HG03521 (cell line): ENCODE measurements at regions not wholly inside any gene's neighbourhood (a gene's known extent, or its start where the extent isn't known, plus 50 kb on each side); places are given as distances from the start of the nearest gene placed in this dataset.
A peak's percentile ranks its signal among the peaks of the same experiment; 100 is the strongest.
"Not testable (repeated sequence)": the region's sequence is repeated elsewhere in the genome, so short reads cannot be mapped to it uniquely, and the experiment has no call there.

Experiments used
- ATAC-seq: cut with Tn5 transposase; IDR thresholded peaks from one replicate; pipeline ENCODE4 v1.9.1; 2021; ENCODE audit warnings: mild to moderate bottlenecking, moderate library complexity; ENCODE audit not compliant: unreplicated experiment

DNA sequence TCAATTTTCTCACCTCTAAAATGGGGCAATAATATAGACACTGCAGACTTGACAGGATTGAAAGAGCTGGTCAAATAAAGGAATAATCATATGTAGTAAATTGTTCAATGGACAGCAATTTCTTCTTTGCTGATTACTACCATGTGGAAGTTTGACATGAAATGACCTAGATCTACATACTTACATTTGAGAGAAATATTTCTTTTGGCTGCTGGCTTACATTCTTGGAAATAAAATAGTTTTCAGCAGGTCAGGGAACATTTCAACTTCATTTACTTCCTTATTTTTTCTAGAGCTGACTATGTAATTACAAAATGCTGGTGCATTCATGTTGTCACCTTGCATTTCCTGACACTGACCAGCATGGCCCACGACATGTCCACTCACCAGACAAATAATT is 294.6 kb upstream of the MIR17HG start:
- ATAC-seq: no peak

DNA sequence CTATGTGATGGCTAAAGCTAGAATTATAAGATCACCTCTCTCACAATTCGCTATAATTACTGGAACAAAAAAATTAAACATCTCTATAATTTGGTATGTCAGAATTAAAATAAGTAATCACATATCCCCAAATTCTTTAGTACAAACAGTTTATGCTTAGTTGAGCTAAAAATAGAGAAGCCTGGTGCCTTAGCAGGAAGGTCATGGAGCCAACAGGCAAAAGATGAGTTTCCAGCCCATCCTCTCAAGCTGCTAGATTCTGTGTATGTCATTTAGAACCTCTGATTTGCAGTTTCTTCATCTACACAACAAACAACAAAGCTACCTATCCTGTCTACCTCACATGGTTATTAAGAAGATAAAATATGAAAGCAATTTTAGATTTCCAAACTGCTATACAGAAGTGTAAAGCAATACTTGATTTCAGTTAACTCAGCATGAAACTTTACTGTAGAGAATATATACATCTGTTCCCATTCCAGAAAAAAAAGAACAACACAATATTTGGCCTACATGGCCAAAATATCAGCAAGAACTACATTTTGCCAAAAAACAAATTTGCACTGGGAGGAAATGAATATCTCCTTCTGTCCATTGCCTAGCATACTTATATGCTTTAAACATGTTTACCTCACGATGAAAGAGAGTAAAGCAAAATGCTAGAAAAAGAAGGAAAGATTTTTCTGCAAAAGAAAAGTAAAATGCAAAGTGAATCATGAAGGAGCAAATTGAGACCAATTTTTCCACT is 294.0 kb upstream of the MIR17HG start:
- ATAC-seq: no peak

DNA sequence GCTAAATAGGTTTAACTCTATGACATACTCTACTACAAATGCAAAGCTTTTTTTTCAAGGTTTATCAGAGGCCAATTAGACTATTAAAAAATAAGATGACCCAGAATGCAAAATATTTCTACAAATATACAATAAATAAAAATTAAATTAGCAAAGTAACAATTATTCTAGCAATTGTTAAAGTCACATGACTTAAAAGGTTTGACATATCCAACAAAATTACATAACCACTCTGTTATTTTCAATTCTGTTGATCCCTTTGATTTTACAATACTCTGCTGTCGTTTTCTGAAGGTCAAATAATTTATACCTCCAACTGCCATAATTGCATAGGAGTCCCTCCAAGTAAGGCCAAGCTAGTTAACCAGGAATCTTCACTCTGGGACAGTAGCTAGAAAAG is 292.6 kb upstream of the MIR17HG start:
- no peak for ATAC-seq

DNA sequence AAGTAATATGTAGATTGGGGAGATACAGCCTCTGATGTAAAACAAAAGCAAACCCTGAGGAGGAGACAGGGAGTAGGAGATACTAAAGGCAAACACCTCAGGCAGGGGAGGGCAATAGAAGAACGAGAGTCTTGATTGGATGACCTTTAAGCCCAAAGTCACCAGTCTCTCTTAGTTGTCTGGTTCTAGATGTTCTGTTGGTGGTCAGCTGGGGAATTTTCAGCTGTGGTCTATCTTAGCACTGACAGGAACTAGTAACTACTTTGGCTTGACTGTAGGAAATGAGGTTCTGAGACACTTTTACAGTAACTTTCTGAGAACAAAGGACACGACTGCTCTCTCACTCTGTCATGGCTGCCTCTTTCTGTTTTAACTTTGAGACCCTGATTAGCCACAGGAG is 290.7 kb upstream of the MIR17HG start:
- peak; percentile 84 for ATAC-seq

DNA sequence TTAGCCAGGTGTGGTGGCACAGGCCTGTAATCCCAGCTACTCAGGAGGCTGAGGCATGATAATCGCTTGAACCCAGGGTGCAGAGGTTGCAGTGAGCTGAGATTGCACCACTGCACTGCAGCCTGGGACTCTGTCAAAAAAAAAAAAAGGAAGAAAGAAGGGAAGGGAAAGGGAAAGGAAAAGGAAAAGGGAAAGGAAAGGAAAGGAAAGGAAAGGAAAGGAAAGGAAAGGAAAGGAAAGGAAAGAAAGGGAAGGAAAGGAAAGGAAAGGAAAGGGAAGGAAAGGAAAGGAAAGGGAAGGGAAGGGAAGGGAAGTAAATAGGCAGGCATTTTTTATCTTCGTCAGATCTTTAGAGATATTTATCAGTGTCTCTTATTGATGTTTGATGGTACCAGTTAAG is 290.0 kb upstream of the MIR17HG start:
- ATAC-seq: not testable (repeated sequence)

DNA sequence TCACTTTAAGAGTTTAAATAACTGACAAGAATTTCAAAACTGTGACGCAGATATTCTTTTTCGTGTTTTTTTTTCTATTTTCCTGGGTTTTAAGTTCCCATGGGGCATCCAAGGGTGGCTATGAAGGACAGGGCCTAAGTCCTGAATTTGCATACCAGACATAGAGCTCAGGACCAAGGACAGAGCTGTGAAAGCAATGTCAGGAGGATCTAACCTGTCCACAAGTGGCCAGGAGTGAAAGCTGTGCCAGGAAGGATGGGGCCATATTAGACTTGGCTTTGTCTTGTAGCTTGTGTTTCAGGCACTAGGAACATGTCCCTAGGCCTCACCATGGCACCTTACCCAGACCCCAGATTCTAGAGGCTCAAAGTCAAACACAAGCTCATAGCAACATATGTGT is 289.4 kb upstream of the MIR17HG start:
- ATAC-seq: no peak

DNA sequence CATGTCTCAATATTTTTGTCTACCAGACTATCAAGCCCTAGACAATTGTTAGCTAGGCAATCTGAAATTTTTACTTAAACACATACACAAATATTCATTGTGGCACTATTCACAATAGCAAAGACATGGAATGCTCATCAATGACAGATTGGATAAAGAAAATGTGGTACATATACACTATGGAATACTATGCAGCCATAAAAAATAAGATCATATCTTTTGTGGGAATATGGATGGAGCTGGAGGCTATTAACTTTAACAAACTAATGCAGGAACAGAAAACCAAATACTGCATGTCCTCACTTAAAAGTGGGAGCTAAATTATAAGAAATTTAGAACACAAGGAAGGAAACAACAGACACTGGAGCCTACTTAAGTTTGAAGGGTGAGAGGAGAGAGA is 288.6 kb upstream of the MIR17HG start:
- ATAC-seq: no peak

DNA sequence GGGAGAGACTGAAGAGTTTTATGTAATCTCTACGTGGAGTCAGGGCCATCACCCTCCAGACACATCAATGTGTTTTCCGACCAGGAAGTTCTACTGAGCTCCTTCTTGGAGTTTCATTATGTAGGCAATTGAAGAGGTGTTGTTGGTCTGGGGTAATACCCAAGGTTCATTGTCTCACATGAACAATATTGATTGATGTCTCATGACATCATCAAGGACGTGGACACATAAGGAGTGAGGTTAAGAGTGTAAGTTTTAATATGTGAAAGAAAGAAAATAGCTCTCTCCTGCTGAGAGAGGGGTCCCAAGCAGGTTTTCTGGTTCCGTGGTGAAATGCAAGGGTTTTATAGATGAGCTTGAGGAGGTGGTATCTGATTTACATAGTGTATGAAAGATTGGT is 280.7 kb upstream of the MIR17HG start:
- no peak for ATAC-seq

DNA sequence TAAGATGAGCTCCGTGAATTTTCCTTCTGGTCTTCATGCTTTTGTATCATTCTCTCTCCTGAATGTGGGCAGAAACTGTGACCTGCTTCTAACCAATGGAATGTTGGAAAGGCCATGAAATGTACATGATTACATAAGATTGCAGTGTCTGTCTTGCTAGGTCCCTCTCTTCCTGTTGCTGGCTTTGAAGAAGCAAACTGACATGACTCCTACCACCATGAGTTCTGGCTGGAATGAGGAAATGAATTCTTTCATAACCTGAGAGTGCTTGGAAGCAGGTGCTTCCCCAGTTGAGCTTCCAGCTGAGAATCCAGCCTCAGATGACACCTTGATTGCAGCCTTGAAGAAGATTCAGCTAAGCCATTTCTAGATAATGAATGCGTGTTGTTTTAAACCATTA is 275.0 kb upstream of the MIR17HG start:
- no peak for ATAC-seq

DNA sequence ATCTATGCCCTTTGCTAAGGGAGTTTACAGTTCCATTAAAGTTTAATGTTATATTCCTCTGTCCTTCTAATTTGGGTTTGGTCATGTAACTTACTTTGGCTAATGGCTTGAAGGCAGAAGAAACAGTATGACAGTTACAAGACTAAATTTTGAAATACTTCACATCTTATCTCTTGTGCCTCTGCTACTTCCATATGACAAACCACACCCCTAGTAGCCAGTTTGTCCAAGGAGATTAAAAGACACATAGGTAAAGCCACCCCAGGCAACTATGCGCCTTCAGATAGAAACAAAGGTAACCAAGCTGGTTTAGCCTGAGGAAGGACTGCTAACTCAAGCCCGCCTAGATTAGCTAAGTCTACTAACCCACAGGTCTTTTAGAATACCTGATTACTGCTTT is 273.4 kb upstream of the MIR17HG start:
- ATAC-seq: no peak

DNA sequence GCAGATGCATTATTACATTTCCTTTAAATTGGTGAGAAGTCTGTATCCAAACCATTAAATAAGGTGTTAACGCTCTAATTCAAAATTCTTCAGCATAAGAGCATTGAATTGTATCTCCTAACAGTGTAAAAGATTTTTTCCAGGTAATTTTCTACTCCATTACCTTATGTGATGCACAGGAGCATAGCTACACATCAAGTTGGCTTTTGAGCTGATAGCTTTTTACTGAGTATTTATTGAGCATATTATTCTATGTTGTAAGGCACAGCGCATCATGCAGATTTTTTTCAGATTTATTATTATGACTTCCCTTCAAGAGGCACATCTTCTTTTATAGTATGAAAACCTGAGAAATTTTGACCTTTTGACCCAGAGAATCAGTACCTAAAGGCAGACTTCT is 270.7 kb upstream of the MIR17HG start:
- no peak for ATAC-seq

DNA sequence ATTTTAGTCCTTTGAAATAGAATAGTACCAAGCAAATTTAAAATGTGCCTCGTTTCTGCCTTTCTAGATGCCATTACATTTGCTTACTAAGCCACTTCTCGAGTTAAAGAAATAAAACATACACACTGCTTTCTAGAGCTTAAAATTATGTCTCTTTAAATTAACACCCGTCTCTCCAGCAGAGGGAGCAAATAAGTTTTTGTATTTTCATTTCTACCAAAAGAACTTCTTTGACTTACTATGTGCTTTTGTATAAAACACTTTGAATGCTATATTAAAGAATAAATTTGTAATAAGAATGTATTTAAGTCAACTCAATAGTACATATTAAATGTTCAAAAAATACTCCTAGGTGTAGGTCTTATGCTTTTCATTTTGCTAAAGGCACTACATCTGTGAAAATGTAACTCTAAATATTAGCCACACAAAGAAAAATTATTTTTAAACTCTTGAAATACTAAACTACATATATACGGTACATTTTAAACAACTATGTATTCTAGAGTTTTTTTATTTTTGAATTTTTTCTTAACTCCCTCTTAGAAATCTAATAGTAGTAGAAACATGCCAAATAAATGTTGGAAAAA is 269.3 kb upstream of the MIR17HG start:
- no peak for ATAC-seq

DNA sequence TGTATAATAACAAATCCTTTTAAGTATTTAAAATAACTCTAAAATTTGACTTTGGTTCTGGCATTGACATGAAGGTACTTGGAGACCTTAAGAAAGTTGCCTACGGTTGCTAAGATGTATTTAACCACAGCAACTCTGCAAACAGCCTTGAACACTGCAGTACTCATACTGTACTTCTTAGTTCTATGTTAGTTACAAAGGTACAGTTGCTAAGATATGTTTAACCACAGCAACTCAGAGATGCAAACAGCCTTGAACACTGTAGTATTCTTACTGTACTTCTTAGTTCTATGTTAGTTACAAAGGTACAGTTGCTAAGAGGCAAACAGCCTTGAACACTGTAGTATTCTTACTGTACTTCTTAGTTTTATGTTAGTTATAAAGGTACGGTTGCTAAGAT is 268.3 kb upstream of the MIR17HG start:
- ATAC-seq: no peak

DNA sequence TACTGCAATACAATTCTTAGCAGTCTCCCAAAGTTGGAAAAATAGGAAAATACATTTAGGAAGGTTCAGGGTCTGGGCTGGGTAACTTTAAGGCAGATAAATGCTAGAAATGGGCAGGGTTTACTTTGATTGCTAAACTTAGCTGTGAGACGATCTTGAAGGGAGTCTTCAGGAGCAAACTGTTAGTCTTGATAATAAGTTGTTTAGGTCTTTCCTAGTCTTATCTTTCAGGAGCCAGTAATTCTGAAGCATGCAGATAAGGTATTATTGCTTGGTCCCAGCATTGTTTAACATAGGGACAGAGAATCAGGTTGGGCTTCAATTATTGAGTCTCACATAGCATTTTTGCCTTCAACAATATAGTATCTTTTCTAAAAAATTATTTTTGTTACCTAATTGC is 262.4 kb upstream of the MIR17HG start:
- no peak for ATAC-seq

DNA sequence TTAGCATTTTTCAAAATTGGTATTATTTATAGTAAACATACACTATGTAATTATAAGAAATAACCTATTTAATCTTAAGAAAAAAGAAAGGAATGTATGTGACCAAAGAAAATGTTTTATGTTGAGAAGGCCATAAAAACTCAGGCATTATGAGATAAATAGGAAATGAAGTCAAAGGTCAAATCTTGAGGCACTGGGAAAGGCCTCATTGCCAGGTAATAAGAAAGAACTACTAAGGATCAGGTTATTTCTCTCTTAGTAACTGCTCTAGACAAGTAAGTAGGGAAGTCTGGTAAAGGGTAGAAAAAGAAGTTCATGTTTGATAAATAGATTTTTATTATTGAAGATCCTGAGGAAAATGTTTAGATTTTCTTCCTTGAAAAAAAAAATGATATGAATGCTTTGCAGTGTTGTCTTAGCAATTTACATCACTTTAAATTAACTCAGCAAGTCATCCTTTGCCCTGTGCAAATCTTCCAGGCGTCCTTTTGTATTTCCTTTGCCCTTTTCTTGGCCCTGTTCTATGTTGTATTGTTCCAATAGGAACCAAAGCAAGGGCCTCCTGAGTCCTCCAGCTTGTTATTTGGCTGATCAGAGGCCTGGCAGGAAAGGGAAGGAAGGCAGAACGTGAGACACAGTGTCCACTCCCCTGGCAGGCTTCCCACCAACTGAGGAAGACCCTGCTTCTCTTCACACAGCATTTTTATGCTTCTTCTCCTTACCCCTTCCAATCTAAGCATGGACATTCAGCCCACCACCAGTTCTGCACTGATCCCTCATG is 260.4 kb upstream of the MIR17HG start:
- ATAC-seq: no peak

DNA sequence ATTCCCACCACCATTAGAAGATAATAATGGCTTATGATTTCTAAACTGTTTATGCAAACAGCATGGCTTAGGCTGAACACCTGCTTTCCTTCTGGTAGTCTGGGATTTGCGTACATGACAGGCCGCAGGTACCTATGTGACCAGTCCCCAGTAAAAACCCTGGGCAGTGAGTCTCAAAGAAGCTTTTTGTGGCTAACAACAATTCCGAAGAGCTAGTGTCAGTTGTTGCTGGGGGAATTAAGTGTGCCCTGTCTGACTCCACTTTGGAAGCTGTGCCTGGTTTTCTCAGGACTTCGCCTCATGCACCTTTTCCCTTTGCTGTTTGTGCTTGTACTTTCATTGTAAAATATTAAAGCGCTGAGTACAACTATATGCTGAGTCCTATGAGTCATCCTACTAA is 250.2 kb upstream of the MIR17HG start:
- ATAC-seq: no peak

DNA sequence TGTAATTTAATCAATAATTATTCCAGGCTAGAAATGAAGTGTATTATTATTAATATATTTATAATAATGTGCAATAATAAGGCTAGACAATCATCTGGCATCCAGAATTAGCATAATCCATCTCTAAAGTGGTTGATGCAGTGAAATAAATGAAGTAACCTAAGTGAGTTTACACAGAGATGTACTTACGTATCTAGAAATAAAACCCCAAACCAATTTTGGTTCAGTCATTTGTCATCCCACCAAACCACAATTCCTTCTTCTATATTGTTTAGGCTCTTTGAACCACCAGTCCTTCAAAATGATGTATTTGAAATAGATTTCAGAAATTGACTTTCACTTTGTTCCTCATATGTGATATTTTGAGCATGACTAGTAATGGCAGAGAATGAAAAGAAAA is 247.6 kb upstream of the MIR17HG start:
- ATAC-seq: no peak

DNA sequence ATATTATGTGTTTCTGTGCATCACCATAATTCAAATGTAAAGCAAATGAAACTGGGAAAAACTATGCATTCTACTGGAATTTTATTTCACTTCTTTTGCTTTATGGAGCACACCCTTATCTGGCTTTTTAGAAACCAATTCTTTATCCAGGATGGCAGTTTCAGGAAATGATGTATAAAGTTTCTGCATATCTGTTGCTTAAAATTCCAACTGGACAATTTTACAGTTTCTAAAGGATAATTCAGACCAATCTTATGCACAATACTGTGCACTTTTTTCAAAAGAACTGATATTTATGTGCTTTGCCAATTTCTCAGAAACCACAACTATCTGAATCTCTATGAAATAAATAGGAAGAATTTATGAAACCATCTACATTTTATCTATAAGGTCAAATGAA is 246.5 kb upstream of the MIR17HG start:
- ATAC-seq: no peak

DNA sequence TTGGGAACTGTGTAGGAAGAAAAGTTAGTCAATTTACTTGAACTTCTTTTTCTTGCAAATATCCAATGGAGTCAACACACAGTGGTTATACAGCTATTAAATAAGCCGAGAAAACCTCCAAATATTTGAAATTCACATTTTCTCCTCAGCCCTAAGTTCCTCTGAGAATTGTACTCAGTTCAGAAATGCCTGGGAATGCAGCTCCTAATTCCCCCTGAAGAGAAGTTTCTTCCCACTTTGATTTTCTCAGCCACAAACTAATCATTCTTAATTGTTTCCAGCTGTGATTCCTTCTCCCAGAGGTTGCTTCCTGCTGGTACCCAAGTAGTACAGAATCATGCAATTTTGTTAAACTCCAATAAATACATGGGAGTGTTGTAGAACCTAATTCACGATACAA is 246.1 kb upstream of the MIR17HG start:
- ATAC-seq: no peak

DNA sequence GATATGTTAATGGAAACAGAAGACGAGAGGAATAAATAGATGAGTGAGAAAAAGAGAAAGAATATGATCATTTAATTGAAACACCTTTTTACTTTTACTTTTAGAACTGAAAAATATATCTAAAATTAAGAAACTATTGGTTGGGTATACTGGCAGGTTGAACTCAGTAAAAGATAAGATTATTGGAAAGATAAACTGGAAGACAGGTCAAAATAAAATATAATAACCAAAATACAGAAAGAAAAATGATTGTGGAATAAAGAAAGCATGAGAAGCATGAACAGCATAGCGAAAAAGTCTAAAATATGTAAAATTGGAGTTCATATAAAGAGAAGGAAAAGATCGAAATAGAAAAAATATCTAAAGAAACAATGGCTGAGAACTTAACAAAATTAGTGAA is 242.2 kb upstream of the MIR17HG start:
- no peak for ATAC-seq

DNA sequence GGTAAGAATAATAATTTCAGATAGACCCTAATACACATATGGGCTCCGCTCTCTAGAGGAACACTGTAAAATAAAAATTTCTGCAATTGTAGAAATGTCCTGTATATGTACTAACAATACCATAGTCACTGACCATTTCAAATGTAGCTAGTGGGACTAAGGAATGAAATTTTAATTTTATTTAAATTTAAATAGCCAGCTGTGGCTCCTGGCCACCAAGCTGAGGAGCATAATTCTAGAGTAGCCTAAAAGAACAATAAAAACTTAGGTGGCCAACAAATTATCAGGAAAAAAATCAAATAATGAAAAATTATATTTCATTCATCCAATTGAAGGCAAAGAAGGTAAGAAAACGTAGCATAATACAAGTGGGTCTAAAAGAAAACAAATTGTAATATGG is 240.9 kb upstream of the MIR17HG start:
- no peak for ATAC-seq

DNA sequence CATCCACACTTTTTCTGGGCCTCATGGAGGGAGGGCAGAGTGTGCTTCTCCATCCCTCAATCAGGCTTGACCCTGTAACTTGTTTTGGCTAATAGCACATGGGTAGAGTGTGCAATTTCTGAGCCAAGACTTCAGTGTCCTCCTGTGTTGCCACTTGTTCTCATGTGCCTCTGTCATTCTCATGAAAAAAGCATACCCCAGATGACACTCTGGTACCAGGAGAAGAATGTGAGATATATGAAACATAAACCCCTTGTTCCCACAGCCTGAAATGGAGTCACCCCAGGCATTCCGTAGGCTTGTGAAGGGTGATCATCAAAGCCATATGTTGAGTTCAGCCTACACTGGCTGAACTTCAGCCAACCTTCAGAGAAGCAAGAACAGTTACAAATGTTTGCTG is 239.2 kb upstream of the MIR17HG start:
- no peak for ATAC-seq
